A549 (cell line): ENCODE measurements at regions not wholly inside any gene's neighbourhood (a gene's known extent, or its start where the extent isn't known, plus 50 kb on each side); places are given as distances from the start of the nearest gene placed in this dataset.

Experiments used
- ATAC-seq, 2 experiments: fragments of 200-7000 bp in 1 of 2; fragments of >200 bp in 1 of 2; cut with Nextera tagmentation in 1 of 2; cut with Tn5 transposase in 1 of 2; 3 replicates each; pipeline versions ENCODE4 v1.8.0 to v1.9.1; 2018 to 2020; ENCODE audit warnings: mild to moderate bottlenecking in 1 of 2, moderate library complexity in 1 of 2
- CTCF ChIA-PET: fragments of 300-600 bp; sonication (Branson Sonifier 250); formaldehyde crosslinking; extraction: SDS; loops from one replicate; lab custom pipeline; 2021; ENCODE audit warnings: antibody characterized with exemption, inconsistent platforms; lab: Yijun Ruan, JAX
- POLR2A ChIA-PET: fragments of 350-600 bp; formaldehyde crosslinking; extraction: SDS; loops from one replicate; lab custom pipeline; 2021; ENCODE audit warnings: antibody characterized with exemption, inconsistent platforms; lab: Yijun Ruan, JAX
- DNase-seq, 2 experiments: peaks; one replicate each; pipeline versions ENCODE4 v3.0.0 to v3.0.0-alpha.2; 2011 to 2016; ENCODE audit warnings: low read depth in 1 of 2, low spot score in 1 of 2
- FAIRE-seq: peaks from 2 replicates; lab custom pipeline; 2011; peaks lifted over from hg19 to GRCh38; lab: Jason Lieb, UNC
- H3K27ac ChIP-seq, 2 experiments: fragments of >200 bp; sonication (Bioruptor Twin); formaldehyde crosslinking; 3 replicates each; pipeline ENCODE4 v1.5.1; 2016 to 2017
- H3K4me1 ChIP-seq: fragments of >200 bp; sonication (Bioruptor Twin); formaldehyde crosslinking; 3 replicates; pipeline ENCODE4 v1.6.1; 2016
- H3K4me2 ChIP-seq: fragments of >200 bp; sonication (Bioruptor Twin); formaldehyde crosslinking; 3 replicates; pipeline ENCODE4 v1.6.1; 2016
- H3K4me3 ChIP-seq: fragments of >200 bp; sonication (Bioruptor Twin); formaldehyde crosslinking; 3 replicates; pipeline ENCODE4 v1.5.1; 2016
- H3K9me3 ChIP-seq: fragments of >200 bp; sonication (Bioruptor Twin); formaldehyde crosslinking; 3 replicates; pipeline ENCODE4 v1.6.1; 2016
- ATOH8 ChIP-seq: fragments of 250-450 bp; sonication (Bioruptor Pico); IDR thresholded peaks from 2 replicates; pipeline ENCODE4 v1.5.0; 2020; ENCODE audit warnings: low read depth, mild to moderate bottlenecking, moderate library complexity
- BHLHE40 ChIP-seq: IDR thresholded peaks from 2 replicates; pipeline ENCODE4 v1.6.1; 2012; ENCODE audit warnings: low read depth, low read length, inconsistent platforms
- CBX2 ChIP-seq: fragments of 200-600 bp; sonication (generic); IDR thresholded peaks from 2 replicates; pipeline ENCODE4 v1.6.1; 2016; ENCODE audit warnings: low read depth, mild to moderate bottlenecking, borderline replicate concordance
- CBX8 ChIP-seq: fragments of 200-600 bp; sonication (generic); IDR thresholded peaks from 2 replicates; pipeline ENCODE4 v1.6.1; 2016
- CHD2 ChIP-seq: fragments of 150-350 bp; IDR thresholded peaks from 2 replicates; pipeline ENCODE4 v1.6.1; 2014; ENCODE audit warnings: low read length; ENCODE audit not compliant: partially characterized antibody
- CHD4 ChIP-seq: fragments of 200-600 bp; sonication (generic); IDR thresholded peaks from 2 replicates; pipeline ENCODE4 v1.6.1; 2016; ENCODE audit warnings: antibody characterized with exemption, mild to moderate bottlenecking, borderline replicate concordance
- EHF ChIP-seq: fragments of 250-450 bp; sonication (Bioruptor Pico); IDR thresholded peaks from 2 replicates; pipeline ENCODE4 v1.5.0; 2020; ENCODE audit warnings: mild to moderate bottlenecking
- EHMT2 ChIP-seq: fragments of 200-600 bp; sonication (generic); IDR thresholded peaks from 2 replicates; pipeline ENCODE4 v1.6.1; 2016; ENCODE audit warnings: antibody characterized with exemption, low read depth, mild to moderate bottlenecking, moderate library complexity
- ELK1 ChIP-seq: fragments of 150-350 bp; IDR thresholded peaks from 2 replicates; pipeline ENCODE4 v1.6.1; 2014; ENCODE audit warnings: low read depth, mild to moderate bottlenecking, low read length
- EP300 ChIP-seq, 2 experiments: fragments of >200 bp; sonication (Bioruptor Twin); formaldehyde crosslinking; IDR thresholded peaks; 2 replicates in 1 of 2; 3 replicates in 1 of 2; pipeline ENCODE4 v1.6.1; 2016 to 2017
- FOSB ChIP-seq: fragments of 250-450 bp; sonication (Bioruptor Pico); IDR thresholded peaks from 2 replicates; pipeline ENCODE4 v1.5.0; 2020; ENCODE audit warnings: mild to moderate bottlenecking, moderate library complexity
- FOSL2 ChIP-seq, 2 experiments: fragments of 450-650 bp in 1 of 2; fragments of >200 bp in 1 of 2; sonication (Bioruptor Twin) in 1 of 2; formaldehyde crosslinking; IDR thresholded peaks; 2 replicates each; pipeline versions ENCODE4 v1.5.0 to v1.6.1; 2016 to 2020; ENCODE audit warnings: mild to moderate bottlenecking in 1 of 2, moderate library complexity in 1 of 2
- HDAC2 ChIP-seq: fragments of 200-600 bp; sonication (generic); IDR thresholded peaks from 2 replicates; pipeline ENCODE4 v1.6.1; 2016
- HEYL ChIP-seq: fragments of 250-450 bp; sonication (Bioruptor Pico); IDR thresholded peaks from 2 replicates; pipeline ENCODE4 v1.8.0; 2021; ENCODE audit warnings: mild to moderate bottlenecking, moderate library complexity
- HOXA7 ChIP-seq: fragments of 250-450 bp; sonication (Bioruptor Pico); IDR thresholded peaks from 2 replicates; pipeline ENCODE4 v1.5.0; 2020; ENCODE audit warnings: mild to moderate bottlenecking, moderate library complexity
- HOXB5 ChIP-seq: fragments of 250-450 bp; sonication (Bioruptor Pico); IDR thresholded peaks from 2 replicates; pipeline ENCODE4 v1.5.0; 2020; ENCODE audit warnings: mild to moderate bottlenecking, moderate library complexity
- JUNB ChIP-seq: fragments of >200 bp; sonication (Bioruptor Twin); formaldehyde crosslinking; IDR thresholded peaks from 2 replicates; pipeline ENCODE4 v1.6.1; 2016
- KDM1A ChIP-seq: fragments of 200-600 bp; sonication (generic); IDR thresholded peaks from 2 replicates; pipeline ENCODE4 v1.6.1; 2016; ENCODE audit warnings: low read depth, mild to moderate bottlenecking
- NFE2L2 ChIP-seq: fragments of 150-350 bp; conservative IDR thresholded peaks from 2 replicates; pipeline ENCODE4 v1.6.1; 2014; ENCODE audit warnings: low read length
- POLR2A ChIP-seq: IDR thresholded peaks from 2 replicates; pipeline ENCODE4 v1.6.1; 2012; ENCODE audit warnings: mild to moderate bottlenecking, low read length
- RFX5 ChIP-seq: fragments of 450-650 bp; IDR thresholded peaks from 2 replicates; pipeline ENCODE4 v1.7.1; 2014; ENCODE audit warnings: antibody characterized with exemption, mild to moderate bottlenecking, moderate library complexity
- RNF2 ChIP-seq: fragments of 200-600 bp; sonication (generic); IDR thresholded peaks from 2 replicates; pipeline ENCODE4 v1.6.1; 2016; ENCODE audit warnings: low read depth, mild to moderate bottlenecking, antibody characterized with exemption, moderate library complexity, borderline replicate concordance
- TFCP2L1 ChIP-seq: fragments of 250-450 bp; sonication (Bioruptor Pico); IDR thresholded peaks from 2 replicates; pipeline ENCODE4 v1.5.0; 2021; ENCODE audit warnings: mild to moderate bottlenecking
- TP53 ChIP-seq: fragments of 250-450 bp; sonication (Bioruptor Pico); IDR thresholded peaks from 2 replicates; pipeline ENCODE4 v1.5.0; 2021; ENCODE audit warnings: mild to moderate bottlenecking, moderate library complexity
- USF2 ChIP-seq: fragments of 450-650 bp; IDR thresholded peaks from 2 replicates; pipeline ENCODE4 v1.6.1; 2014; ENCODE audit warnings: antibody characterized with exemption
- ZNF302 ChIP-seq: fragments of 250-450 bp; sonication (Bioruptor Pico); IDR thresholded peaks from 2 replicates; pipeline ENCODE4 v1.9.0; 2021; ENCODE audit warnings: inconsistent platforms, mild to moderate bottlenecking, moderate library complexity
- ZSCAN20 ChIP-seq: fragments of 250-450 bp; sonication (Bioruptor Pico); IDR thresholded peaks from 2 replicates; pipeline ENCODE4 v1.8.0; 2022; ENCODE audit warnings: mild to moderate bottlenecking, moderate library complexity
- WGBS: methylation state at CpG from one replicate; pipeline ENCODE4 v1.1.6; 2017; ENCODE audit errors: missing lambda C conversion rate; 5-methylcytosine and 5-hydroxymethylcytosine counted together
- TF ChIP-seq, protein P1 (sequence below): fragments of >200 bp; sonication (Bioruptor Twin); formaldehyde crosslinking; IDR thresholded peaks from 2 replicates; pipeline ENCODE4 v1.6.1; 2016
- TF ChIP-seq, protein P2 (sequence below): IDR thresholded peaks from 2 replicates; pipeline ENCODE4 v1.6.1; 2012

DNA sequence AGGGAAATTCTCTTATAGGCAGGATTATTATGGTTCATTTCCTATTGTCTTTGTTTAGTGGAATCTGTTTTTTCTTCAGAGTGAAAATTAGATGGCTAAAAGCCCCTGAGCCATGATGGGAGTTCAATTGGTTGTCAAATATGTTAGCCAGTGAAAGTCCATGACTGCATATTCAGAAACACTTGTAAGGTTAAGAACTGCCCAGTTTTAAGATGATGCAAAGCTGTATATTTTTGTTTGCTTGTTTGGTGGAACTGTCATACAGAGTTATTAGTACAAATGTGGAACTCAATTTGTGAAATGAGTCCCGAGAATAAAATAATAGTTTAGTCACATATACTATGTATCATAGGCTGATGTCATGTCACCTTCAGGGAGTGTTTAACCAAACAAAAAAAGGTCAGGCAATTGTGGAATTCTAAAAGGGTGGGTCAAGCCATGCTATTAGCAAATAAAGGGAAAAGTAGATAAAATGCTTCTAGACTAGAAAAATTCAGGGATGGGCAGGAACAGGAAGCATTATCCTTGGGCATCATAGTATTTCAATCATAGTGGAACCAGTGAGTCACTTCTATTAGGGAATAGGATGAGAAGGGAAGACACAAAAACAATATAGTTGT lies 248.3 kb upstream of the SLITRK1 start:
- DNase-seq (peak in 1 of 2 experiments; percentile 32), ATAC-seq (no peak), FAIRE-seq (no peak)
- no peak for TF ChIP-seq CHD2
- CTCF ChIA-PET = no interaction called here
- no peak overlapping the region for H3K27ac ChIP-seq
- POLR2A ChIA-PET = no interaction called here
- no peaks in the 10 kb centered on the region for H3K4me1 ChIP-seq
- 0% methylated on average over 1 of the region's 1 CpG for WGBS
- no peak overlapping the region for H3K4me3 ChIP-seq
- peak overlapping the region; percentile 28; the same call in 1 of the 3 replicates for H3K4me2 ChIP-seq
- no peaks in the 10 kb centered on the region for H3K9me3 ChIP-seq

DNA sequence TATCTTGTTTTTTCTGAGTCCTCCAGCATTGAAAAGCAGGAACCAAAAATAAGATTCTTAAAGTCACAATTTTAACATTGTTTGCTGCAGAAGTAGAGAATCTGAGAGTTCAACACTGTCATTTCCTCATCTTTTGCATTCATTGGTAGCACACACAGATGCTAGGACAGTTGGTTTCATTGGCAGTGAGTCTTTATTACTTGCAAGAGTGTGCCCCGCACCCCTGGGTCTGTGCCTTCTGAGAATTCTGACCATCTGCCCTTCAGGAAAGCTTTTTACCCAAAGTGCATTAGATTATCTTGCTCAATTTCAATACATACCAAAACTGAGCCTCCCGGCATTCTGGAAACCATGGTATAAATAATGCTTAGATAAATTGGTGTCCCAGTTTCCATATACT lies 247.7 kb upstream of the SLITRK1 start:
- ChIA-PET POLR2A (no interaction called here), CTCF (no interaction called here)
- H3K4me2 ChIP-seq = no peak overlapping the region
- no peaks in the 10 kb centered on the region for H3K9me3 ChIP-seq
- TF ChIP-seq NFE2L2 (no peak), ELK1 (no peak), HOXB5 (no peak), EHMT2 (no peak), TP53 (CRISPR knock-in tag) (no peak), ATOH8 (CRISPR knock-in tag) (no peak), FOSB (CRISPR knock-in tag) (no peak), KDM1A (no peak), CBX2 (no peak), BHLHE40 (no peak), HOXA7 (CRISPR knock-in tag) (no peak), RFX5 (no peak), ZNF302 (CRISPR knock-in tag) (no peak), CHD4 (no peak), CHD2 (no peak), JUNB (no peak), HDAC2 (no peak), HEYL (CRISPR knock-in tag) (no peak), POLR2A (no peak)
- TF ChIP-seq, protein P1, sequence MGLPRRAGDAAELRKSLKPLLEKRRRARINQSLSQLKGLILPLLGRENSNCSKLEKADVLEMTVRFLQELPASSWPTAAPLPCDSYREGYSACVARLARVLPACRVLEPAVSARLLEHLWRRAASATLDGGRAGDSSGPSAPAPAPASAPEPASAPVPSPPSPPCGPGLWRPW = no peak
- FAIRE-seq (no peak), DNase-seq (no peak), ATAC-seq (no peak)
- no peaks in the 10 kb centered on the region for H3K4me1 ChIP-seq
- H3K4me3 ChIP-seq = no peak overlapping the region
- WGBS = 19% methylated on average over 2 of the region's 2 CpGs
- no peak overlapping the region for H3K27ac ChIP-seq

DNA sequence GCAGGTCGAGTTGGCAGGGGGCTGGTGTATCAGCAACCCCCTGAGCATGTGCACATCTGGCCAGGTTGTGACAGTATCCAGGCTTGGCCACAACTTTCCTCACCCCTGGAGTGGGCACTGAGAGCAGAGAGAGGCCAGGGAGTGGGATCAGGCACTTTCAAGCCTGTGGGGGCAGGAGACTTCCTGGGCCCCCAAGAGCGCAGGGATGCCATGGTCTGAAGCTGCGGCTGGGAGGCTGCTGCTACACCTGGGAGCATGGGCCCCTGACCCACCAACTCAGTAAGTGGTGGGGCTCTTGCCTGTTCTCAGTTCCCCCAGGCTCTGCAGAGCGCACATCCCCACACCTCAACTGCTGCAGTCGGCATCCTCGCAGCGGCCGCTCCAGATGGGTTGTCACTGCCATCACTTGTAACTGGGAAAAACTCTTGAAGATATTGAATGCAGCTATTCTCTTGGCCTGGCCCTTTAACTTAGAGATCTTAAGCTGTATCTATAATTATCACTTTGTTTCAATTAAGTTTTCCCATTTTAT lies 245.4 kb upstream of the SLITRK1 start:
- H3K9me3 ChIP-seq = no peaks in the 10 kb centered on the region
- POLR2A ChIA-PET = no interaction called here
- WGBS = 72% methylated on average over 7 of the region's 8 CpGs
- no peak overlapping the region for H3K27ac ChIP-seq
- TF ChIP-seq, protein P2, sequence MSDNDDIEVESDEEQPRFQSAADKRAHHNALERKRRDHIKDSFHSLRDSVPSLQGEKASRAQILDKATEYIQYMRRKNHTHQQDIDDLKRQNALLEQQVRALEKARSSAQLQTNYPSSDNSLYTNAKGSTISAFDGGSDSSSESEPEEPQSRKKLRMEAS = no peak
- TF ChIP-seq EP300 (IDR thresholded peaks at IDR 0.05) (no peak), ATOH8 (CRISPR knock-in tag) (no peak), RNF2 (no peak), USF2 (no peak), ELK1 (no peak), EHMT2 (no peak), FOSL2 (IDR thresholded peaks at IDR 0.05) (no peak), FOSL2 (CRISPR knock-in tag; IDR thresholded peaks at IDR 0.05) (no peak), TFCP2L1 (CRISPR knock-in tag) (no peak), CBX8 (no peak), ZSCAN20 (CRISPR knock-in tag) (no peak), EHF (no peak)
- DNase-seq = no peak
- H3K4me2 ChIP-seq = no peak overlapping the region
- ATAC-seq = no peak
- CTCF ChIA-PET = no interaction called here
- no peak overlapping the region for H3K4me3 ChIP-seq
- no peaks in the 10 kb centered on the region for H3K4me1 ChIP-seq
- FAIRE-seq = no peak
